ENCODE measurements at regions not wholly inside any gene's neighbourhood (a gene's known extent, or its start where the extent isn't known, plus 50 kb on each side); places are given as distances from the start of the nearest gene placed in this dataset.

DNA sequence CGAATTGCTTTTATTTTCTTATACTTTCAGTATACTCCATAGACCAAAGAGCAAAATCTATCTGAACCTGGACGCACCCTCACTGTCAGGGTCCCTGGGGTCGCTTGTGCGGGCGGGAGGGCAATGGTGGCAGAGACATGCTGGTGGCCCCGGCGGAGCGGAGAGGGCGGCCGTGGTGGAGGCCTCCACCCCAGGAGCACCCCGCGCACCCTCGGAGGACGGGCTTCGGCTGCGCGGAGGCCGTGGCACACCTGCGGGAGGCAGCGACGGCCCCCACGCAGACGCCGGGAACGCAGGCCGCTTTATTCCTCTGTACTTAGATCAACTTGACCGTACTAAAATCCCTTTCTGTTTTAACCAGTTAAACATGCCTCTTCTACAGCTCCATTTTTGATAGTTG, 1077.4 kb downstream of the BRD1 start:
- no peak for TF ChIP-seq CTCF (tag by site-specific recombination; IDR thresholded peaks at IDR 0.05)
- TF ChIP-seq, protein P1, sequence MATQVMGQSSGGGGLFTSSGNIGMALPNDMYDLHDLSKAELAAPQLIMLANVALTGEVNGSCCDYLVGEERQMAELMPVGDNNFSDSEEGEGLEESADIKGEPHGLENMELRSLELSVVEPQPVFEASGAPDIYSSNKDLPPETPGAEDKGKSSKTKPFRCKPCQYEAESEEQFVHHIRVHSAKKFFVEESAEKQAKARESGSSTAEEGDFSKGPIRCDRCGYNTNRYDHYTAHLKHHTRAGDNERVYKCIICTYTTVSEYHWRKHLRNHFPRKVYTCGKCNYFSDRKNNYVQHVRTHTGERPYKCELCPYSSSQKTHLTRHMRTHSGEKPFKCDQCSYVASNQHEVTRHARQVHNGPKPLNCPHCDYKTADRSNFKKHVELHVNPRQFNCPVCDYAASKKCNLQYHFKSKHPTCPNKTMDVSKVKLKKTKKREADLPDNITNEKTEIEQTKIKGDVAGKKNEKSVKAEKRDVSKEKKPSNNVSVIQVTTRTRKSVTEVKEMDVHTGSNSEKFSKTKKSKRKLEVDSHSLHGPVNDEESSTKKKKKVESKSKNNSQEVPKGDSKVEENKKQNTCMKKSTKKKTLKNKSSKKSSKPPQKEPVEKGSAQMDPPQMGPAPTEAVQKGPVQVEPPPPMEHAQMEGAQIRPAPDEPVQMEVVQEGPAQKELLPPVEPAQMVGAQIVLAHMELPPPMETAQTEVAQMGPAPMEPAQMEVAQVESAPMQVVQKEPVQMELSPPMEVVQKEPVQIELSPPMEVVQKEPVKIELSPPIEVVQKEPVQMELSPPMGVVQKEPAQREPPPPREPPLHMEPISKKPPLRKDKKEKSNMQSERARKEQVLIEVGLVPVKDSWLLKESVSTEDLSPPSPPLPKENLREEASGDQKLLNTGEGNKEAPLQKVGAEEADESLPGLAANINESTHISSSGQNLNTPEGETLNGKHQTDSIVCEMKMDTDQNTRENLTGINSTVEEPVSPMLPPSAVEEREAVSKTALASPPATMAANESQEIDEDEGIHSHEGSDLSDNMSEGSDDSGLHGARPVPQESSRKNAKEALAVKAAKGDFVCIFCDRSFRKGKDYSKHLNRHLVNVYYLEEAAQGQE (tag by site-specific recombination; IDR thresholded peaks at IDR 0.05), result no peak
- no peak for TF ChIP-seq ZNF768 (tag by site-specific recombination; IDR thresholded peaks at IDR 0.05)
- no peak for TF ChIP-seq ZNF561 (tag by site-specific recombination; IDR thresholded peaks at IDR 0.05; ENCODE audit: borderline replicate concordance)
- TF ChIP-seq ZNF707 (tag by site-specific recombination; IDR thresholded peaks at IDR 0.05), result no peak
- no peak for TF ChIP-seq ZNF24 (tag by site-specific recombination; IDR thresholded peaks at IDR 0.05)
- no peak for TF ChIP-seq ZNF121 (tag by site-specific recombination; IDR thresholded peaks at IDR 0.05)
